HG02938 (cell line): ENCODE measurements at regions not wholly inside any gene's neighbourhood (a gene's known extent, or its start where the extent isn't known, plus 50 kb on each side); places are given as distances from the start of the nearest gene placed in this dataset.

Experiments
- ATAC-seq: cut with Tn5 transposase; IDR thresholded peaks from one replicate; pipeline ENCODE4 v1.9.1; 2021; ENCODE audit warnings: mild to moderate bottlenecking, moderate library complexity; ENCODE audit not compliant: unreplicated experiment

GRCh38 chr5:130731839-130732238 lies 433.2 kb downstream of the HINT1 start:
- ATAC-seq, result no peak

GRCh38 chr5:130729541-130729940 lies 435.5 kb downstream of the HINT1 start:
- ATAC-seq, result no peak

GRCh38 chr5:130727830-130728229 lies 437.2 kb downstream of the HINT1 start:
- no peak for ATAC-seq

- no peak for ATAC-seq
These were observed 440.4 kb downstream of the HINT1 start for GRCh38 chr5:130724658-130725057.

GRCh38 chr5:130720355-130720754 lies 444.7 kb downstream of the HINT1 start:
- ATAC-seq, result no peak

- no peak for ATAC-seq
These were observed 449.5 kb downstream of the HINT1 start for GRCh38 chr5:130715541-130715940.

- ATAC-seq, result no peak
These were observed 450.9 kb downstream of the HINT1 start for GRCh38 chr5:130714200-130714599.

- ATAC-seq, result no peak
These were observed 452.7 kb downstream of the HINT1 start for GRCh38 chr5:130712324-130712723.

GRCh38 chr5:130710596-130710995 lies 454.5 kb downstream of the HINT1 start:
- ATAC-seq, result no peak

GRCh38 chr5:130708754-130709153 lies 456.3 kb downstream of the HINT1 start:
- ATAC-seq, result no peak

GRCh38 chr5:130706696-130707095 lies 458.4 kb downstream of the HINT1 start:
- no peak for ATAC-seq

GRCh38 chr5:130705368-130705767 lies 459.7 kb downstream of the HINT1 start:
- no peak for ATAC-seq

GRCh38 chr5:130693509-130693908 lies 471.5 kb downstream of the HINT1 start:
- ATAC-seq, result no peak

- no peak for ATAC-seq
These were observed 472.3 kb downstream of the HINT1 start for GRCh38 chr5:130692770-130693169.

- no peak for ATAC-seq
These were observed 475.2 kb downstream of the HINT1 start for GRCh38 chr5:130689831-130690230.

GRCh38 chr5:130687085-130687733 lies 477.8 kb downstream of the HINT1 start:
- ATAC-seq, result no peak

- ATAC-seq, result no peak
These were observed 486.4 kb downstream of the HINT1 start for GRCh38 chr5:130678637-130679036.

GRCh38 chr5:130666462-130666861 lies 498.6 kb downstream of the HINT1 start:
- ATAC-seq, result no peak

- no peak for ATAC-seq
These were observed 512.9 kb downstream of the HINT1 start for GRCh38 chr5:130652176-130652575.

GRCh38 chr5:130651440-130651839 lies 513.6 kb downstream of the HINT1 start:
- ATAC-seq, result no peak

- no peak for ATAC-seq
These were observed 521.7 kb downstream of the HINT1 start for GRCh38 chr5:130643321-130643720.

GRCh38 chr5:130642461-130642860 lies 522.6 kb downstream of the HINT1 start:
- no peak for ATAC-seq

GRCh38 chr5:130627145-130627544 lies 537.9 kb downstream of the HINT1 start:
- no peak for ATAC-seq
